K562 (cell line): ENCODE measurements at regions not wholly inside any gene's neighbourhood (a gene's known extent, or its start where the extent isn't known, plus 50 kb on each side); places are given as distances from the start of the nearest gene placed in this dataset.

Source experiments
- ATAC-seq: fragments of 200-7000 bp; cut with Tn5 transposase; 3 replicates; pipeline ENCODE4 v1.9.1; 2020; ENCODE audit warnings: moderate library complexity
- BruUV-seq: library from RNA; stranded (reverse); fragments of 400-500 nt; replicated peaks from 2 replicates; lab custom pipeline; 2021; lab: Mats Ljungman, UMichigan
- CTCF ChIA-PET: fragments of 300-600 bp; formaldehyde crosslinking; extraction: SDS; loops from one replicate; lab custom pipeline; 2021; ENCODE audit warnings: low intra/inter-chr PET ratio; lab: Yijun Ruan, JAX
- POLR2A ChIA-PET: fragments of 300-600, 350-650 bp; sonication (Branson Sonifier 250); formaldehyde crosslinking; extraction: SDS; loops from one replicate; lab custom pipeline; 2021; ENCODE audit warnings: antibody characterized with exemption, inconsistent platforms; lab: Yijun Ruan, JAX
- DNase-seq, 4 experiments: peaks; one replicate each; pipeline versions ENCODE4 v3.0.0 to v3.0.0-alpha.2; 2011 to 2018; ENCODE audit warnings: low spot score in 3 of 4, mixed read lengths in 3 of 4; ENCODE audit errors: extremely low read depth in 1 of 4
- FAIRE-seq: peaks from 2 replicates; lab custom pipeline; 2011; peaks lifted over from hg19 to GRCh38; lab: Jason Lieb, UNC
- H2AFZ ChIP-seq: 2 replicates; pipeline ENCODE4 v1.6.0; 2011; ENCODE audit warnings: low read depth, low read length, control low read depth, inconsistent platforms
- H3K27ac ChIP-seq: fragments of 200-600 bp; 3 replicates; pipeline ENCODE4 v1.8.0; 2011; ENCODE audit warnings: low read depth, mild to moderate bottlenecking, control low read depth, inconsistent platforms, low read length, moderate library complexity, mixed read lengths; ENCODE audit errors: extremely low read depth
- H3K27me3 ChIP-seq, 2 experiments: fragments of 300-600 bp in 1 of 2; 2 replicates in 1 of 2; 3 replicates in 1 of 2; pipeline versions ENCODE4 v1.6.0 to v1.8.0; 2011; ENCODE audit warnings: inconsistent platforms in 2 of 2, low read length in 2 of 2, mild to moderate bottlenecking in 1 of 2, mixed read lengths in 1 of 2, moderate library complexity in 1 of 2; ENCODE audit not compliant: control insufficient read depth in 2 of 2, insufficient read depth in 2 of 2
- H3K36me3 ChIP-seq: fragments of 300-600 bp; 3 replicates; pipeline ENCODE4 v1.8.0; 2011; ENCODE audit warnings: mild to moderate bottlenecking, low read length, inconsistent platforms; ENCODE audit not compliant: control insufficient read depth, insufficient read depth
- H3K4me1 ChIP-seq, 2 experiments: fragments of 200-600 bp in 1 of 2; replicated peaks in 1 of 2; 2 replicates in 1 of 2; 3 replicates in 1 of 2; pipeline versions ENCODE4 v1.5.1 to v1.8.0; 2011; ENCODE audit warnings: inconsistent platforms in 2 of 2, low read length in 2 of 2, mild to moderate bottlenecking in 1 of 2, mixed read lengths in 1 of 2, moderate library complexity in 1 of 2; ENCODE audit not compliant: control insufficient read depth in 2 of 2, insufficient read depth in 2 of 2
- H3K4me2 ChIP-seq: 2 replicates; pipeline ENCODE4 v1.6.1; 2011; ENCODE audit warnings: low read length, control low read depth, inconsistent platforms, mixed read lengths; ENCODE audit not compliant: insufficient read depth
- H3K4me3 ChIP-seq: fragments of 200-600 bp; sonication (generic), shearing (Covaris generic); 2 replicates; pipeline ENCODE4 v1.5.1; 2016; ENCODE audit warnings: control low read depth, inconsistent platforms
- H3K79me2 ChIP-seq: fragments of 200-600 bp; 3 replicates; pipeline ENCODE4 v1.8.0; 2011; ENCODE audit warnings: low read length, inconsistent platforms; ENCODE audit not compliant: control insufficient read depth, insufficient read depth
- H3K9ac ChIP-seq, 2 experiments: 2 replicates each; pipeline versions ENCODE4 v1.6.0 to v1.6.1; 2011; ENCODE audit warnings: low read depth in 2 of 2, low read length in 2 of 2, control low read depth in 1 of 2, inconsistent platforms in 1 of 2, mild to moderate bottlenecking in 1 of 2, mixed read lengths in 1 of 2; ENCODE audit not compliant: insufficient read depth in 1 of 2
- H3K9me1 ChIP-seq: one replicate; pipeline ENCODE4 v1.6.0; 2011; ENCODE audit warnings: inconsistent platforms, mild to moderate bottlenecking, low read length, moderate library complexity; ENCODE audit not compliant: control insufficient read depth, insufficient read depth
- H3K9me3 ChIP-seq: replicated peaks from 2 replicates; pipeline ENCODE4 v1.5.1; 2011; ENCODE audit warnings: low read depth, low read length, inconsistent platforms; ENCODE audit not compliant: control insufficient read depth, insufficient read depth
- H4K20me1 ChIP-seq: replicated peaks from 2 replicates; pipeline ENCODE4 v1.6.1; 2011; ENCODE audit warnings: low read length, inconsistent platforms, mixed read lengths; ENCODE audit not compliant: control insufficient read depth, insufficient read depth
- CHD7 ChIP-seq: fragments of 200-600 bp; sonication (generic); IDR thresholded peaks from one replicate; pipeline ENCODE4 v1.6.1; 2012; ENCODE audit warnings: mild to moderate bottlenecking, low read depth, low read length, inconsistent platforms
- L3MBTL2 ChIP-seq: fragments of 450-650 bp; IDR thresholded peaks from 2 replicates; pipeline ENCODE4 v1.6.1; 2016; ENCODE audit warnings: mild to moderate bottlenecking, moderate library complexity
- TAL1 ChIP-seq: fragments of 450-650 bp; IDR thresholded peaks from 2 replicates; pipeline ENCODE4 v1.6.1; 2016; ENCODE audit warnings: mild to moderate bottlenecking
- ZNF507 ChIP-seq: conservative IDR thresholded peaks from 2 replicates; pipeline ENCODE4 v1.6.1; 2017; ENCODE audit warnings: missing genetic modification characterization, missing compliant biosample characterization
- WGBS: fragments of 100-300 bp; shearing (Covaris generic); methylation state at CpG from one replicate; pipeline ENCODE4 v1.1.6; 2016; ENCODE audit warnings: low coverage, mixed read lengths; ENCODE audit not compliant: insufficient coverage; ENCODE audit errors: missing lambda C conversion rate; 5-methylcytosine and 5-hydroxymethylcytosine counted together
- in situ Hi-C: fragments of 300-500 bp; cut with MboI; formaldehyde crosslinking; loops from 4 replicates; pipeline ENCODE4 v1.15.0; 2018; ENCODE audit warnings: inconsistent platforms, mixed read lengths
- intact Hi-C: fragments of 100-400 bp; cut with micrococcal nuclease; formaldehyde crosslinking; loops from 2 replicates; pipeline ENCODE4 v1.14.2; 2022
- TF ChIP-seq, protein P1 (sequence below): fragments of 250-450 bp; sonication (Bioruptor Pico); IDR thresholded peaks from 2 replicates; pipeline ENCODE4 v1.8.0; 2021; ENCODE audit warnings: moderate library complexity, mild to moderate bottlenecking, inconsistent platforms
- TF ChIP-seq, protein P2 (sequence below): sonication (generic); formaldehyde crosslinking; IDR thresholded peaks from 2 replicates; pipeline ENCODE4 v1.9.0; 2022; ENCODE audit warnings: mild to moderate bottlenecking, missing genetic modification reagents

DNA sequence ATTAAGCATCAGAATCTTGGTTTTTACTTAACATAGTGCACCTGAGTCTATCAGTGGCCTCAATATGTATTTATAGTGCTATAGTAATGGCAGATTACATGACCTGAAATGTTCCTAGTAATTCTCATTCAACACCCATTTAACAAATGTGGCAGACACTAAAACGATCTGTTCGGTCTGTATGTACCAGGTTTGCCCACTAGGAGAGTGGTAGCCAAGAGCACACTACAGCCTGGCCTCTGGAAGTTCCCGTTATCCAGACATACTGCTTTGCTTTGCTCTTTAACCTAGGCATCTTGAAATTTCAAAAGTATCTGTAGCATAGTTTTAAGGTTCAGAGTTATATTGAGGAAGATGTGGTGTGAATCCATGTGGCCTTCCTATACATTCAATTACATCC, 395.7 kb upstream of the NRG3 start:
- H3K9ac ChIP-seq, result no peak overlapping the region
- no peaks in the 10 kb centered on the region for H3K79me2 ChIP-seq
- DNase-seq, result no peak
- H3K4me3 ChIP-seq, result no peak overlapping the region
- CTCF ChIA-PET, result no interaction called here
- no peaks in the 10 kb centered on the region for H3K9me3 ChIP-seq
- H2AFZ ChIP-seq, result no peak overlapping the region
- no peak for TF ChIP-seq TAL1
- TF ChIP-seq, protein P1, sequence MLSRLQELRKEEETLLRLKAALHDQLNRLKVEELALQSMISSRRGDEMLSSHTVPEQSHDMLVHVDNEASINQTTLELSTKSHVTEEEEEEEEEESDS (CRISPR knock-in tag), result no peak
- TF ChIP-seq, protein P2, sequence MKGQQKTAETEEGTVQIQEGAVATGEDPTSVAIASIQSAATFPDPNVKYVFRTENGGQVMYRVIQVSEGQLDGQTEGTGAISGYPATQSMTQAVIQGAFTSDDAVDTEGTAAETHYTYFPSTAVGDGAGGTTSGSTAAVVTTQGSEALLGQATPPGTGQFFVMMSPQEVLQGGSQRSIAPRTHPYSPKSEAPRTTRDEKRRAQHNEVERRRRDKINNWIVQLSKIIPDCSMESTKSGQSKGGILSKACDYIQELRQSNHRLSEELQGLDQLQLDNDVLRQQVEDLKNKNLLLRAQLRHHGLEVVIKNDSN (CRISPR knock-in tag), result no peak
- TF ChIP-seq CHD7, result no peak
- TF ChIP-seq ZNF507 (tag), result no peak
- no peak for TF ChIP-seq L3MBTL2
- TF ChIP-seq, all 486 proteins: peak for 0
- in situ Hi-C loops, result no loop called here
- intact Hi-C loops, result no loop called here
- POLR2A ChIA-PET, result no interaction called here
- no peaks in the 10 kb centered on the region for H3K36me3 ChIP-seq
- no peak overlapping the region for H3K4me2 ChIP-seq
- H3K27ac ChIP-seq, result no peak overlapping the region
- H3K4me1 ChIP-seq, result no peaks in the 10 kb centered on the region
- BruUV-seq, result no TSS peak
- H4K20me1 ChIP-seq, result no peaks in the 10 kb centered on the region
- no peaks in the 10 kb centered on the region for H3K27me3 ChIP-seq
- 0% methylated on average over 3 of the region's 3 CpGs for WGBS
- FAIRE-seq, result no peak
- no peak for ATAC-seq
- H3K9me1 ChIP-seq, result no peaks in the 10 kb centered on the region
